GM12874 (cell line): ENCODE measurements at regions not wholly inside any gene's neighbourhood (a gene's known extent, or its start where the extent isn't known, plus 50 kb on each side); places are given as distances from the start of the nearest gene placed in this dataset.

Experiments used
- CTCF ChIP-seq: IDR thresholded peaks from 2 replicates; pipeline ENCODE4 v1.5.1; 2011; ENCODE audit warnings: low read depth, mild to moderate bottlenecking, control low read depth, low read length, moderate library complexity; ENCODE audit not compliant: insufficient read depth

GRCh38 chr14:46482200-46482599 is 169.4 kb downstream of the RPL10L start:
- no peak for TF ChIP-seq CTCF

- TF ChIP-seq CTCF: no peak
Observed at GRCh38 chr14:46480817-46481216, 170.8 kb downstream of the RPL10L start.

GRCh38 chr14:46472261-46472660 is 179.3 kb downstream of the RPL10L start:
- TF ChIP-seq CTCF: no peak

- TF ChIP-seq CTCF: no peak
Observed at GRCh38 chr14:46464341-46464740, 187.2 kb downstream of the RPL10L start.

- TF ChIP-seq CTCF: no peak
Observed at GRCh38 chr14:46451800-46452199, 199.8 kb downstream of the RPL10L start.

GRCh38 chr14:46444666-46445065 is 206.9 kb downstream of the RPL10L start:
- no peak for TF ChIP-seq CTCF

- TF ChIP-seq CTCF: no peak
Observed at GRCh38 chr14:46433381-46433780, 218.2 kb downstream of the RPL10L start.

GRCh38 chr14:46432516-46432915 is 219.1 kb downstream of the RPL10L start:
- TF ChIP-seq CTCF: no peak
